OCI-LY1 (cell line): ENCODE measurements at regions not wholly inside any gene's neighbourhood (a gene's known extent, or its start where the extent isn't known, plus 50 kb on each side); places are given as distances from the start of the nearest gene placed in this dataset.

Experiments used
- H2AFZ ChIP-seq: fragments of 200-600 bp; sonication (generic), shearing (Covaris generic); 2 replicates; pipeline ENCODE4 v1.6.0; 2014; ENCODE audit warnings: antibody characterized with exemption, mild to moderate bottlenecking, low read length
- H3F3A ChIP-seq: fragments of 200-600 bp; sonication (generic), shearing (Covaris generic); 2 replicates; pipeline ENCODE4 v1.6.0; 2014; ENCODE audit warnings: mild to moderate bottlenecking, antibody characterized with exemption, low read length, moderate library complexity; ENCODE audit not compliant: insufficient read depth
- H3K27ac ChIP-seq: fragments of 200-600 bp; sonication (generic); 2 replicates; pipeline ENCODE4 v1.5.1; 2014; ENCODE audit warnings: low read length, mixed run types, mild to moderate bottlenecking, low read depth; ENCODE audit not compliant: poor library complexity, severe bottlenecking
- H3K27me3 ChIP-seq: fragments of 200-600 bp; sonication (generic); 2 replicates; pipeline ENCODE4 v1.6.0; 2014; ENCODE audit warnings: antibody characterized with exemption, mild to moderate bottlenecking, low read length, moderate library complexity; ENCODE audit not compliant: insufficient read depth
- H3K36me3 ChIP-seq: fragments of 200-600 bp; sonication (generic); 2 replicates; pipeline ENCODE4 v1.6.1; 2014; ENCODE audit warnings: mild to moderate bottlenecking, antibody characterized with exemption, low read length, moderate library complexity, mixed read lengths; ENCODE audit not compliant: insufficient read depth
- H3K4me1 ChIP-seq: fragments of 200-600 bp; sonication (generic); 2 replicates; pipeline ENCODE4 v1.5.1; 2014; ENCODE audit warnings: mild to moderate bottlenecking, low read length, moderate library complexity; ENCODE audit not compliant: insufficient read depth, severe bottlenecking
- H3K4me2 ChIP-seq: fragments of 200-600 bp; sonication (generic), shearing (Covaris generic); 2 replicates; pipeline ENCODE4 v1.6.1; 2014; ENCODE audit warnings: low read length
- H3K4me3 ChIP-seq: fragments of 200-600 bp; sonication (generic); 2 replicates; pipeline ENCODE4 v1.5.1; 2014; ENCODE audit warnings: low read length, low read depth, mild to moderate bottlenecking, mixed read lengths; ENCODE audit not compliant: poor library complexity, severe bottlenecking
- H3K79me2 ChIP-seq: fragments of 200-600 bp; shearing (Covaris generic); 2 replicates; pipeline ENCODE4 v1.6.1; 2016; ENCODE audit warnings: mixed run types, low read length, mixed read lengths; ENCODE audit not compliant: insufficient read depth
- H3K9ac ChIP-seq: fragments of 200-600 bp; sonication (generic), shearing (Covaris generic); 2 replicates; pipeline ENCODE4 v1.6.1; 2014; ENCODE audit warnings: mild to moderate bottlenecking, low read length, mixed read lengths
- H3K9me2 ChIP-seq: fragments of 200-600 bp; sonication (generic), shearing (Covaris generic); 2 replicates; pipeline ENCODE4 v1.6.1; 2014; ENCODE audit warnings: low read depth, mild to moderate bottlenecking, low read length, mixed read lengths
- H3K9me3 ChIP-seq: fragments of 200-600 bp; shearing (Covaris generic); 2 replicates; pipeline ENCODE4 v1.6.1; 2014; ENCODE audit warnings: low read length, mixed read lengths
- H4K20me1 ChIP-seq: fragments of 200-600 bp; sonication (generic), shearing (Covaris generic); 2 replicates; pipeline ENCODE4 v1.6.0; 2016; ENCODE audit warnings: mild to moderate bottlenecking, low read length; ENCODE audit not compliant: insufficient read depth
- CTCF ChIP-seq: fragments of 200-600 bp; sonication (generic), shearing (Covaris generic); IDR thresholded peaks from 2 replicates; pipeline ENCODE4 v1.5.1; 2017; ENCODE audit warnings: mild to moderate bottlenecking, antibody characterized with exemption, low read length, moderate library complexity, mixed read lengths
- EZH2 ChIP-seq: fragments of 200-600 bp; sonication (generic), shearing (Covaris generic); IDR thresholded peaks from 2 replicates; pipeline ENCODE4 v1.8.0; 2017; ENCODE audit warnings: borderline replicate concordance, mixed run types, mild to moderate bottlenecking, antibody characterized with exemption, low read length, moderate library complexity, mixed read lengths

GRCh38 chr9:115495052-115495635 lies 377.2 kb upstream of the TNC start:
- Histone ChIP-seq H3K27ac (no peak overlapping the region), H3F3A (no peaks in the 10 kb centered on the region), H3K36me3 (no peaks in the 10 kb centered on the region), H3K79me2 (no peaks in the 10 kb centered on the region), H3K27me3 (no peaks in the 10 kb centered on the region), H3K4me2 (no peak overlapping the region), H3K9me2 (no peaks in the 10 kb centered on the region), H3K4me3 (no peak overlapping the region), H3K4me1 (no peaks in the 10 kb centered on the region), H3K9ac (no peak overlapping the region), H4K20me1 (no peaks in the 10 kb centered on the region), H3K9me3 (no peaks in the 10 kb centered on the region), H2AFZ (no peak overlapping the region)
- TF ChIP-seq CTCF (no peak), EZH2 (no peak)

DNA sequence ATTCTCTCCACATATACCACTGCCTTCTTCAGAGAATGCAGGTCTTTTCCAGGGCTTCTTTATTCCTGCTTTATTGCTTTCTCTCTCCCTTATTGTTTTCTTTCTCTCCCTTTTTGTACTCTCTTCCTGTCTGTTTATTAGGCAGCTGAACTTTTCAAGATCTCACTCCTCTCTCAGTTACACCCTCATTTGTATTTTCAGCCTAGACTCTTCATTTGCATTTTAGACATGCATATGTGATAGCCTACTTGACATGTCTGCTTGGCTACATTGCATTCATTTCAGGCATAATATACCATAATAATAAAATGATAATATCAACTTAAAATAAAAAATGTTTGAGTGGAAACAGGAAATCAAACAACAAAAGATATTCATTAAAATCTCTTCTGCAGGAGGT lies 377.9 kb upstream of the TNC start:
- Histone ChIP-seq H3F3A (no peaks in the 10 kb centered on the region), H3K9ac (no peak overlapping the region), H3K9me2 (no peaks in the 10 kb centered on the region), H3K4me3 (no peak overlapping the region), H3K27ac (no peak overlapping the region), H4K20me1 (no peaks in the 10 kb centered on the region), H2AFZ (no peak overlapping the region), H3K27me3 (no peaks in the 10 kb centered on the region), H3K4me1 (no peaks in the 10 kb centered on the region), H3K4me2 (no peak overlapping the region), H3K36me3 (no peaks in the 10 kb centered on the region), H3K9me3 (no peaks in the 10 kb centered on the region), H3K79me2 (no peaks in the 10 kb centered on the region)
- TF ChIP-seq CTCF (no peak), EZH2 (no peak)

DNA sequence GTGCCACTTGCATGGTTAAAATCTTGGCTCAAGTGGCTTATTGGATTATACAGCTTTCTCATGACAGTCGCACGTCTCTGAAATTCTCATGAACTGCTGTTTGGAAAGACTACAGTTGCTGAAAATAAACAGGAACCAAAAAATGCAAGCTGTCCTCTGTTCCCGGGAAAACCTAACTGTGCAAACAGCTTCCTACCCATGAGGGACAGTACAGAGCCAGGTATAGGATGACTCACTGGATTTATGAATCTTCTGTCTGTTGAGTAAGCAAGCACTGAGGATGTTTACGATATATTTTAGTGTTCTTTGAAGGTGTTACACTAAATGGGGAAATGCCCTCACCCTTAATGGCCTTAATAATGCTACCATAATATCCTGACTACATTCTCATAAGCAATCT lies 380.3 kb upstream of the TNC start:
- Histone ChIP-seq H3K9me2 (no peaks in the 10 kb centered on the region), H3K27ac (no peak overlapping the region), H3K9me3 (no peaks in the 10 kb centered on the region), H2AFZ (no peak overlapping the region), H3F3A (no peaks in the 10 kb centered on the region), H3K27me3 (no peaks in the 10 kb centered on the region), H3K4me2 (no peak overlapping the region), H3K4me3 (no peak overlapping the region), H3K9ac (no peak overlapping the region), H4K20me1 (no peaks in the 10 kb centered on the region), H3K36me3 (no peaks in the 10 kb centered on the region), H3K79me2 (no peaks in the 10 kb centered on the region), H3K4me1 (no peaks in the 10 kb centered on the region)
- TF ChIP-seq EZH2: no peak
- TF ChIP-seq CTCF: no peak
